GM21515 (cell line): ENCODE measurements at regions not wholly inside any gene's neighbourhood (a gene's known extent, or its start where the extent isn't known, plus 50 kb on each side); places are given as distances from the start of the nearest gene placed in this dataset.
"Not testable (repeated sequence)": the region's sequence is repeated elsewhere in the genome, so short reads cannot be mapped to it uniquely, and the experiment has no call there.

ENCODE experiments used
- ATAC-seq: cut with Tn5 transposase; IDR thresholded peaks from one replicate; pipeline ENCODE4 v1.9.1; 2021; ENCODE audit not compliant: unreplicated experiment

- no peak for ATAC-seq
Measured at GRCh38 chr13:109406376-109406992, 379.9 kb downstream of the IRS2 start.

GRCh38 chr13:109403012-109403421, 383.4 kb downstream of the IRS2 start:
- no peak for ATAC-seq

- no peak for ATAC-seq
Measured at GRCh38 chr13:109401891-109402290, 384.5 kb downstream of the IRS2 start.

- no peak for ATAC-seq
Measured at GRCh38 chr13:109401307-109401706, 385.1 kb downstream of the IRS2 start.

DNA sequence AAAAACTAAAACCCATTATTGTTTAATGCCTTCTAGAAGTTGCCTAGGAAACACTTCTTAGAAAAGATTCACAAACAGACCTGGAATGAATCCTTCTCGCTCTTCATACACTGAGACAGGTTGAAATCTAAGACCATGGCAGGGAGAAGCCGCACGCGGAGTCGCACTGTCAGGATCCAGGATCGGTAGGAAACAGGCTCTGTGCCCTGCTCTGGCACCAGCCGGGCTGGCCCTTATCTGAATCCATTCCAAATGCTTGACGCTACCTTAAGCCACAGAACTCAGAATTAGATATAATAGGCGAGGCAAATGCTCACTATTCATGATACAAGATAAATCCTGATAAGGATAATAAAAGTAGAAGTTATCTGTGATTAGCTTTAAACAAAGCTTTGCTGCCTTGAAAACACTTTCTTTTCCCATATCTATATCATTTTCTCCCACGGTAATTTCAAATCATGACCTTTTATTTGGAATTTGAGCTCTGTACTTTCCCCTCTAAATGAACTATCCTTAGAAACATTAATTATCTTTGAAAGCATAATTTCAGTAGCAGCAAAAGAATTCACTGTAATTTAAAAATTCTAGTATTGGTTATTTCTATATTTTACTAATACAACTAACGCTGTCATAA, 385.6 kb downstream of the IRS2 start:
- ATAC-seq, result no peak

DNA sequence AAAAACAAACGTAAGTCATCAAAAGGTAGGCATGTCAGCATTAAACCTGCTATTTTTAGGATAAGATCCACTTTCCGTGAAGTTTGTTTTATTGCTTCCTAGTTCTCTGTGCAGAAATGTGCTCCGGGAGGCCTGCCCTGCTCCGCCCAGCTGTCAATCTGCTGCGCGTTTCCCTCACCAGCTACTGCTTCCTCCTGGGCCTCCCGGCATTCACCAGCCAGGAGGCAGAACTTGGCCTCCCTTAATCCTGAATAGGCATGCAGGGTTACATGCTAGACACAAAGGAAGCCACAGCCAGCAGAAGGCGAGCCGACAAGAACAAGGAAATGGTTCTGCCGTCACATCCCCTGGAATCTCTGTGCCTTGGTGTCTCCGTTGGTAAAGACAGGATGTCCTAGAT, 386.2 kb downstream of the IRS2 start:
- no peak for ATAC-seq

GRCh38 chr13:109398071-109398470, 388.3 kb downstream of the IRS2 start:
- not testable (repeated sequence) for ATAC-seq

GRCh38 chr13:109397285-109397684, 389.1 kb downstream of the IRS2 start:
- no peak for ATAC-seq

GRCh38 chr13:109396266-109396665, 390.1 kb downstream of the IRS2 start:
- no peak for ATAC-seq

DNA sequence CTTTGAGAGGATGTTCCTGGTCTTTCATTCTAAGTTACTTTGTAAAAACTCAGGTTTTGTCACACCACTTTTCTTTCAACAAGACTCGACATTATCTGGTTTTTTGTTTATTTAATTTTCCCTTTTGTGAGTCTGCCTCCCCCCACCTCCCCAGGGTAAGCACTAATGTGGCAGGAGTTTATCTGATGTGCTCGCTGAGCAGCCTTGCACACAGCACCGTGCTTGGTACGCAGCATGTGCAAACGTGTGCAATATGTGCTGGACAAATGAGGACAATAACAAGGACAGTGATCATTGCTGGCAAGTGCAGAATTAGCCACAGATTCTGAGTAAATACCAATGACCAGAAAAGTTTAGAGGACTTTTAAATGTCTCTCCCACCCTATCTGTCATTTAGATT, 391.4 kb downstream of the IRS2 start:
- ATAC-seq, result no peak

GRCh38 chr13:109394311-109394988, 391.9 kb downstream of the IRS2 start:
- no peak for ATAC-seq

- no peak for ATAC-seq
Measured at GRCh38 chr13:109393045-109393444, 393.3 kb downstream of the IRS2 start.

DNA sequence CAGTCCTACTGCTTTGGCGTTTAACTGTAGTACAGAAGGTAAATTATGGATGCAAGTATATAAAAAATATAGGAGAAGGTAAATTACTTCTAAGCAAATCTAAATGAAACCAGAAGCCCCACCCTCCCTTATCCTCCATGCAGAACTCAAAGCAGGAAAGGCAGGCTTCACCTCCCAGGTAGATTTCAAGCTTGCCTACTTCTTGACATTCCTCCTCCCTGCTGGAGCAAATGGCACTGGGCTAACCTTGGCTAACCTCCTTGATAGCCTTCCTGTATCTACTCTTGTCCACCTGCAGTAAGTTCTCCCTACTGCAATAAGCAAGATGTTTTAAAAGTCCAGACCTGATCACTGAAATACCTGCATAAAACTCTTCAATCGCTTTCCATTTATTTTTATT, 396.0 kb downstream of the IRS2 start:
- no peak for ATAC-seq

DNA sequence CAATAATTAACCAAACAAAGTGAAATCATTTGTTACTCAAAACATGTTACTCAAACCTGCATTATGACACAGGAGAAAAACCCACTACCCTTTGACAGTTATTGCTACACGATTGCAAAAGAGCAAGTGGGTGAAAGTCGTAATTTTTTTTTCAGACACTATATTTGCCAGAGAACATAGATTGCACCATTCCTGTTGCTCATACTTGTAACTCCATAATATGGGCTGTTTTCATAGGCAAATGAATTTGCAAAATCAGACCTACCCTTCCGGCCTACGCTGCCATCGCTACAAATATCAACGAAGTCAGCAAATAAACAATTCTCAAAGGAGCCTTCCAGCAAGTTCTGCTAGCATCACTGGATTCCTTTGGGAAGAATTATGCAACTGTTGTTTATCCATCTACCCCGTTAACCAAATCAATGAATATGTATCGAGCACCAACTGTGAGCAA, 396.5 kb downstream of the IRS2 start:
- no peak for ATAC-seq

DNA sequence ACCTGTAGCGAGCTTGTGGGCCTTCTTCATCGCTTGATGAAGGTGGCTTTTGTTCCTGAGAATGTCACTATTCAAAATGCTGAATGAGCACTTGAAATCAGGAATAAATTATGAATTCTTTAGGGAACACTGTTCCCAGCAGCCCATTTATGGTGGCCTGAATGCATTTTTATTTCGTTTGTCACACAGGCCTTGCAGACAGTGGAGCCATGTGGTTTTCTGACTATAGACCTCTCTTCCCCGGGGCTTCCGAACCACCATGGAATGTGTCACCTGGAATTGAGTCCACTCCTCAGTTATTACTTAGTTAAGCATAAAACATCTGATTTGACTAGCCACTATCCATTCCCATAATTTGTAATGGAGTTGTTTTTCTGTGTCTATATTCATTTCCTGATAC, 396.9 kb downstream of the IRS2 start:
- ATAC-seq, result no peak

DNA sequence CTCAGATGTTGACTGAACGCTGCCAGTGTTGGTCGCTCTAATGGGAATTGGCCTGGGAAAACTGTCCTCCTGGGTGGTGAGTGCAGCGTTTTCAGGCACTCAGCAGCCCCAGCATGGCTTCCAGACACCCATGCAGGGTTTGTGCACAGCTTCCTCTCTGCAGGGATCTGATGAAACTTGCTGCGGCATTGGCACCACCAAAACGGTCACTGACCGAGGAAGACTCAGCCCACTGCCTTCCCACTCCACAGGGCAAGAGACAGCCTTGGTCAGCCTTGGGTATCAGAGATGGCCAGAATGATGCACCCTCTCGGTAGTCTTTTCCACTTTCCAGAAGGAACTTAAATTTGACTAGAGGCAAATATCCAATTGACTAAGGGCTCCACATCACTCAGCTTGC, 398.9 kb downstream of the IRS2 start:
- ATAC-seq, result no peak

DNA sequence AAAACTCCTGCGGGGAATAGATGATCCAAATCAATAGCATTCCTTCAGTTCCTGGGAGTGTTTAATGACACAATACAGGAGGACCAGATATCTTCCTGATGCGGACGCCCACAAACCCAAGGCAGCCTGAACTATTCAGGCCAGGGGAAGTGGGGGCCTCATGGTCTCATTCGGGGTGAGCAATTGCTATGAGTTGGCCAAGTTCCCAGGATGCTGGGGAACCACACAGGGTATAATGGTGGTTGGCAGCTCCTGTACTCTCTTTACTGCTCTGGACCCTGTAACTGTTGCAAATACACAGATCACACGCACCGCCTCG, 401.2 kb downstream of the IRS2 start:
- ATAC-seq, result no peak

DNA sequence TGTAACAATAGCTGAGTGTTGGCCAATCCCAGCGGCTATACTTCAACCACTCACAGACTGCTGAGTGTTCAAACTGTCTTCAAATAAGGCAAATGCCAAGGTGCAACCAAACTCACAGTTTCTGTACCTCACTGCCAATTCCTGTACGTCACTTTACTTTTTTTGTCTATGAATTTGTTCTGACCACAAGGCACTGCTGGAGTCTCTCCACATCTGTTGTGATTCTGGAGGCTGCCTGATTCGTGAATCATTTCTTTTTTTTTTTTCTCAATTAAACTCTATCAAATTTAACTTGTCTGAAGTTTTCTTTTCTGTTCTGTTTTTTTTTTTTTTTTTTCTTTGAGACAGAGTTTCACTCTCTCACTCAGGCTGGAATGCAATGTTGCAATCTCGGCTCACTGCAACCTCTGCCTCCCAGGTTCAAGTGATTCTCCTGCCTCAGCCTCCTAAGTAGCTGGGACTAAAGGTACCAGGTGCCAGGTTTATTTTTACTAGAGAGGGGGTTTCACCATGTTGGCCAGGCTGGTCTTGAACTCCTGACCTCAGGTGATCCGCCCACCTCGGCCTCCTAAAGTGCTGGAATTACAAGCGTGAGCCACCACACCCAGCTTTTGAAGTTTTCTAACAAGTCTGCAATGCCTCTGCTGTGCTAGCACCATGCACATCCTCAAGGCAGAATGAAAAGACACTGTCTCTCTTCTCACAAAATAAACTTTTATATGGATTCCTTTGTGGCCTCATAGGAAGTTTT, 401.7 kb downstream of the IRS2 start:
- ATAC-seq, result no peak

GRCh38 chr13:109383683-109384082, 402.7 kb downstream of the IRS2 start:
- ATAC-seq, result no peak

DNA sequence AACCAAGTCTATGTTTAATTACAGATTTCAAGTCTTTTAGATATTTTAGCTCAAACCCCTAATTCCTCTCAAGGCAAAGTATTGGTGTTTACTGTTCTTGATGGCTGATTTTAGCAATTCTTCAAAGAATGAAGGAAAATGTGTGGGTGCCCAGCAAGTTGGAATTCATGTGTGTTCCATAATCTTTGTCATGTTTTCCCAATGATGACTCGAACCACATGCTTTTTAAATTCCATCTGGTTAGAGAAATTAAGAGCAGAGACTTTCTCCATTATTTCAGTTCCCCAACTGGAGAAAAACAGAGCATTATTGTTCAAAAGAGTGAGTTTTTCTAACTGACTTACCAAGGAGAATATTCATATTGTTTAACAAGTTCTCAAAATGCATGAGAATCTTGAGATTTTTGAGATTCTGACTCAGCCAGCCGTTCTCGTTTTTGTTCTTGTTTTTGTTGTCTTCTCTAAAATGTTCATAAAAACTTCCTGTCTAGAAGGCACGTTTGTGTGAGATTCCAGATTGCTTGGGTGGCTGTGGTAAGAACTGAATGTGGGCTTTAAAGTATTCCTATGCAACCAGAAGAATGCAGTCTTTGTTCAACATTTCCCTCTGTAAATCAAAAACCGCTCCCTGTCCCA, 404.7 kb downstream of the IRS2 start:
- no peak for ATAC-seq

DNA sequence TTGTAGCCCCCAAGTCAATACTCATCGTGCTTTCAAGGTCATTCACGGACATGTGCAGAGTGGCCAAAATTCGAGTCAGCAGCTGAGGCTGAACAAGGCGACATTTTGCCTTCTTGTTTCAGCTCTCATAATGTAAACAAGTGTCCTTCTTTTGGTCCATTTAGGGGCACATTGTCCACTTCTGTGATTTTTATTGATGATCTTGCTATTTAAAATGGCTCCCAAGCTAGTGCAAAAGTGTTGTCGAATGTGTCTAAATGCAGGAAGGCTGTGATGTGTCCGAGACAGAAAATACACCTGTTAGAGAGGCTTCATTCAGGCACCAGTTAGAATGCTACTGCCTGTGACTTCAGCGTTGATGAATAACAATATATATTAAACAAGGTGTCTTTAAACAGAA, 405.9 kb downstream of the IRS2 start:
- no peak for ATAC-seq
